Activated B cell treated with CpG ODN at 0.5 μM for 24 hours (primary cell): ENCODE measurements at regions not wholly inside any gene's neighbourhood (a gene's known extent, or its start where the extent isn't known, plus 50 kb on each side); places are given as distances from the start of the nearest gene placed in this dataset.

Experiments
- ATAC-seq: fragments of 200-7000 bp; cut with Tn5 transposase; one replicate; pipeline ENCODE4 v1.10.0; 2021; ENCODE audit warnings: low read depth, mild to moderate bottlenecking, moderate library complexity
- CTCF ChIA-PET: fragments of 350-600 bp; sonication (Branson Sonifier 250); formaldehyde crosslinking; loops from one replicate; lab custom pipeline; 2021; ENCODE audit warnings: antibody characterized with exemption; lab: Charles Lee
- POLR2A ChIA-PET: fragments of 350-600 bp; sonication (Branson Sonifier 250); formaldehyde crosslinking; loops from one replicate; lab custom pipeline; 2021; ENCODE audit warnings: antibody characterized with exemption; lab: Charles Lee
- DNase-seq: peaks from one replicate; pipeline ENCODE4 v3.0.0; 2022
- H3K27ac Mint-ChIP-seq: one replicate; pipeline ENCODE4 v1.8.0; 2020; ENCODE audit warnings: mixed read lengths
- H3K27me3 Mint-ChIP-seq: one replicate; pipeline ENCODE4 v1.8.0; 2021; ENCODE audit warnings: mixed read lengths
- H3K36me3 Mint-ChIP-seq: one replicate; pipeline ENCODE4 v1.8.0; 2021; ENCODE audit warnings: low read depth, mixed read lengths
- H3K4me1 Mint-ChIP-seq: one replicate; pipeline ENCODE4 v1.8.0; 2021; ENCODE audit warnings: mixed read lengths
- H3K4me3 Mint-ChIP-seq: one replicate; pipeline ENCODE4 v1.8.0; 2020; ENCODE audit warnings: mild to moderate bottlenecking, mixed read lengths
- H3K9me3 Mint-ChIP-seq: one replicate; pipeline ENCODE4 v1.8.0; 2020; ENCODE audit warnings: mixed read lengths
- CTCF ChIP-seq: fragments of 200-600 bp; IDR thresholded peaks from one replicate; pipeline ENCODE4 v1.8.0; 2022; ENCODE audit warnings: antibody characterized with exemption, mild to moderate bottlenecking
- intact Hi-C: fragments of 100-400 bp; cut with micrococcal nuclease; formaldehyde crosslinking; loops from one replicate; pipeline ENCODE4 v1.15.1; 2024

GRCh38 chr12:59080101-59080500, 159.8 kb upstream of the LRIG3 start:
- CTCF ChIA-PET = no interaction called here

GRCh38 chr12:59079472-59079871, 159.2 kb upstream of the LRIG3 start:
- no peaks in the 10 kb centered on the region for H3K4me1 Mint-ChIP-seq
- intact Hi-C loops = no loop called here
- ChIA-PET CTCF (no interaction called here), POLR2A (no interaction called here)
- DNase-seq (no peak), ATAC-seq (no peak)
- no peak overlapping the region for H3K4me3 Mint-ChIP-seq
- no peaks in the 10 kb centered on the region for H3K9me3 Mint-ChIP-seq
- H3K27ac Mint-ChIP-seq = no peak overlapping the region
- no peak for TF ChIP-seq CTCF
- H3K27me3 Mint-ChIP-seq = peaks cover under 1% of the 10 kb centered on the region
- H3K36me3 Mint-ChIP-seq = no peaks in the 10 kb centered on the region

More at GRCh38 chr12:59080101-59080500, 159.8 kb upstream of the LRIG3 start:
- Mint-ChIP-seq H3K27ac (no peak overlapping the region), H3K9me3 (no peaks in the 10 kb centered on the region), H3K36me3 (no peaks in the 10 kb centered on the region), H3K4me3 (no peak overlapping the region), H3K27me3 (peaks cover 4% of the 10 kb centered on the region), H3K4me1 (no peaks in the 10 kb centered on the region)
- TF ChIP-seq CTCF = no peak
- no peak for ATAC-seq
- intact Hi-C loops = no loop called here
- POLR2A ChIA-PET = no interaction called here
- DNase-seq = no peak

GRCh38 chr12:59079002-59079401, 158.7 kb upstream of the LRIG3 start:
- Mint-ChIP-seq H3K9me3 (no peaks in the 10 kb centered on the region), H3K27me3 (no peaks in the 10 kb centered on the region)

GRCh38 chr12:59077575-59078426, 157.5 kb upstream of the LRIG3 start:
- no peak for TF ChIP-seq CTCF
- ChIA-PET CTCF (no interaction called here), POLR2A (no interaction called here)
- H3K4me3 Mint-ChIP-seq = no peak overlapping the region
- ATAC-seq = no peak
- H3K27me3 Mint-ChIP-seq = no peaks in the 10 kb centered on the region
- no peaks in the 10 kb centered on the region for H3K36me3 Mint-ChIP-seq
- intact Hi-C loops = no loop called here
- no peaks in the 10 kb centered on the region for H3K4me1 Mint-ChIP-seq
- no peaks in the 10 kb centered on the region for H3K9me3 Mint-ChIP-seq
- DNase-seq = no peak
- H3K27ac Mint-ChIP-seq = no peak overlapping the region

More at GRCh38 chr12:59079002-59079401, 158.7 kb upstream of the LRIG3 start:
- ATAC-seq (no peak), DNase-seq (no peak)
- Mint-ChIP-seq H3K4me3 (no peak overlapping the region), H3K27ac (no peak overlapping the region), H3K4me1 (no peaks in the 10 kb centered on the region), H3K36me3 (no peaks in the 10 kb centered on the region)
- TF ChIP-seq CTCF = no peak
- ChIA-PET POLR2A (no interaction called here), CTCF (no interaction called here)
- intact Hi-C loops = no loop called here

GRCh38 chr12:59077153-59077552, 156.8 kb upstream of the LRIG3 start:
- Mint-ChIP-seq H3K9me3 (no peaks in the 10 kb centered on the region), H3K27ac (no peak overlapping the region), H3K4me3 (no peak overlapping the region), H3K27me3 (no peaks in the 10 kb centered on the region), H3K4me1 (no peaks in the 10 kb centered on the region), H3K36me3 (no peaks in the 10 kb centered on the region)
- DNase-seq (no peak), ATAC-seq (no peak)
- ChIA-PET CTCF (no interaction called here), POLR2A (no interaction called here)
- TF ChIP-seq CTCF = no peak
- intact Hi-C loops = no loop called here
